ENCODE measurements at regions not wholly inside any gene's neighbourhood (a gene's known extent, or its start where the extent isn't known, plus 50 kb on each side); places are given as distances from the start of the nearest gene placed in this dataset.
A peak's percentile ranks its signal among the peaks of the same experiment; 100 is the strongest.

DNA sequence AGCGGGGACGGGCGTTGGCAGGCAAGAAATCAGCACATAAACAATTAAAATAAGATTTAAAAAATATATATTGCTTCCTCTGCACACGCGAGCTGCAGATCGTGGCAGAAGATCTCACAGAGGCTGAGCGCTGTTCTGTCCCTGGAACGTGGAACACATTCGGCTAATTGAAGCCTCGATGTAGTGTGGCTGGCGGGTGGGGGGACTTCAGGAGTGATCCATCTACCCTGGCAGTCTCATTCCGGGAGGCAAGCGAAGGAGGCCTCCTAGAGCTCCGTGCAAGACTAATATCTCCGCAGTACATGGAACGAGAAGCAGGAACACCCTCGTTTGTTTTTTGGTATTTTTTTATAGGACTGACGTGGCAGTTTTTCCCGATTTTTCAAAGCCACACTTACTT, 402.4 kb downstream of the MN1 start:
- H3K4me2 ChIP-seq (ENCODE audit: low read length) = no peak overlapping the region
- H3K36me3 ChIP-seq (ENCODE audit: insufficient read depth, low read length) = no peaks in the 10 kb centered on the region
- H3K27ac ChIP-seq (ENCODE audit: low read depth, low read length) = no peak overlapping the region
- no peaks in the 10 kb centered on the region for H3K9me3 ChIP-seq (ENCODE audit: insufficient read depth, low read depth, low read length)
- DNase-seq (ENCODE audit: low read depth) (no peak), FAIRE-seq (no peak)
- H4K20me1 ChIP-seq (ENCODE audit: insufficient read depth, low read length) = no peaks in the 10 kb centered on the region
- H3K79me2 ChIP-seq (ENCODE audit: insufficient read depth, low read length) = no peaks in the 10 kb centered on the region
- H3K4me3 ChIP-seq (ENCODE audit: insufficient read depth, low read depth, low read length) = no peak overlapping the region
- H2AFZ ChIP-seq (ENCODE audit: low read depth, low read length) = no peak overlapping the region
- Mint-ChIP-seq H3K27me3 (ENCODE audit: low read depth, unreplicated experiment) (peaks cover 6% of the 10 kb centered on the region), H3K36me3 (ENCODE audit: low read depth, unreplicated experiment) (no peaks in the 10 kb centered on the region), H3K4me3 (ENCODE audit: unreplicated experiment) (no peak overlapping the region), H3K9me3 (ENCODE audit: unreplicated experiment) (peaks cover 5% of the 10 kb centered on the region), H3K4me1 (ENCODE audit: low read depth, unreplicated experiment) (no peaks in the 10 kb centered on the region), H3K27ac (ENCODE audit: unreplicated experiment) (no peak overlapping the region)
- TF ChIP-seq CTCF (IDR thresholded peaks at IDR 0.05; ENCODE audit: insufficient read depth, low read depth, low read length) = no peak
- TF ChIP-seq EZH2 (IDR thresholded peaks at IDR 0.05; ENCODE audit: insufficient read depth, low read length) = no peak
- no peak overlapping the region for H3K9ac ChIP-seq (ENCODE audit: low read length)
- H3K27me3 ChIP-seq (ENCODE audit: insufficient read depth, low read length) = no peaks in the 10 kb centered on the region
- no peaks in the 10 kb centered on the region for H3K4me1 ChIP-seq (ENCODE audit: insufficient read depth, low read length)

GRCh38 chr22:27400811-27401210, 400.7 kb downstream of the MN1 start:
- Histone ChIP-seq H3K9ac (ENCODE audit: low read length) (no peak overlapping the region), H3K27ac (ENCODE audit: low read depth, low read length) (no peak overlapping the region), H2AFZ (ENCODE audit: low read depth, low read length) (no peak overlapping the region), H3K27me3 (ENCODE audit: insufficient read depth, low read length) (no peaks in the 10 kb centered on the region), H3K4me2 (ENCODE audit: low read length) (no peak overlapping the region), H3K9me3 (ENCODE audit: insufficient read depth, low read depth, low read length) (no peaks in the 10 kb centered on the region), H4K20me1 (ENCODE audit: insufficient read depth, low read length) (no peaks in the 10 kb centered on the region), H3K79me2 (ENCODE audit: insufficient read depth, low read length) (no peaks in the 10 kb centered on the region), H3K4me3 (ENCODE audit: insufficient read depth, low read depth, low read length) (no peak overlapping the region), H3K36me3 (ENCODE audit: insufficient read depth, low read length) (no peaks in the 10 kb centered on the region), H3K4me1 (ENCODE audit: insufficient read depth, low read length) (no peaks in the 10 kb centered on the region)
- FAIRE-seq (no peak), DNase-seq (ENCODE audit: low read depth) (no peak)
- H3K9me3 Mint-ChIP-seq (ENCODE audit: unreplicated experiment) = peaks cover 5% of the 10 kb centered on the region
- TF ChIP-seq EZH2 (IDR thresholded peaks at IDR 0.05; ENCODE audit: insufficient read depth, low read length) = no peak
- TF ChIP-seq CTCF (IDR thresholded peaks at IDR 0.05; ENCODE audit: insufficient read depth, low read depth, low read length) = no peak
- no peak overlapping the region for H3K27ac Mint-ChIP-seq (ENCODE audit: unreplicated experiment)
- H3K4me3 Mint-ChIP-seq (ENCODE audit: unreplicated experiment) = no peak overlapping the region
- peaks cover 6% of the 10 kb centered on the region for H3K27me3 Mint-ChIP-seq (ENCODE audit: low read depth, unreplicated experiment)
- no peaks in the 10 kb centered on the region for H3K36me3 Mint-ChIP-seq (ENCODE audit: low read depth, unreplicated experiment)
- no peaks in the 10 kb centered on the region for H3K4me1 Mint-ChIP-seq (ENCODE audit: low read depth, unreplicated experiment)

DNA sequence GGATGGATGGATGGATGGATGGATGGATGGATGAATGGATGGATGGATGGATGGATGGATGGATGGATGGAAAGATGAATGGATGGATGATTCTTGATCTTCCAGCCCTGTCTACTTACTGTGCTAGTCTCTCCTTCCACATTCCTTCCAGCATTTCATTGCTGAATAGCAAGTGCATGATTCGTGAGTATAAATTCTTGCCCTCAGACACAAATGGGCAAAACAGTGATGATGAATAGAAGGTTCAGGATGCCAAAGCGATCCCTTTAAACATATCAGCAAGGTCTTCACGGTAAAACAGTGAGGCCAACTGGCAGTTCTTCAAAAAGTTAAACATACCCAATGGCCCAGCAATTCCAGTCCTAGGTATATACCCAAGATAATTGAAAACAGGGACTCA, 400.2 kb downstream of the MN1 start:
- Histone ChIP-seq H3K4me1 (ENCODE audit: insufficient read depth, low read length) (no peaks in the 10 kb centered on the region), H3K9ac (ENCODE audit: low read length) (no peak overlapping the region), H3K36me3 (ENCODE audit: insufficient read depth, low read length) (no peaks in the 10 kb centered on the region), H3K4me2 (ENCODE audit: low read length) (no peak overlapping the region), H3K27ac (ENCODE audit: low read depth, low read length) (no peak overlapping the region), H3K79me2 (ENCODE audit: insufficient read depth, low read length) (no peaks in the 10 kb centered on the region), H3K27me3 (ENCODE audit: insufficient read depth, low read length) (no peaks in the 10 kb centered on the region), H3K9me3 (ENCODE audit: insufficient read depth, low read depth, low read length) (no peaks in the 10 kb centered on the region), H3K4me3 (ENCODE audit: insufficient read depth, low read depth, low read length) (no peak overlapping the region), H2AFZ (ENCODE audit: low read depth, low read length) (no peak overlapping the region), H4K20me1 (ENCODE audit: insufficient read depth, low read length) (no peaks in the 10 kb centered on the region)
- Mint-ChIP-seq H3K4me1 (ENCODE audit: low read depth, unreplicated experiment) (no peaks in the 10 kb centered on the region), H3K36me3 (ENCODE audit: low read depth, unreplicated experiment) (no peaks in the 10 kb centered on the region), H3K9me3 (ENCODE audit: unreplicated experiment) (peaks cover 5% of the 10 kb centered on the region), H3K4me3 (ENCODE audit: unreplicated experiment) (no peak overlapping the region), H3K27me3 (ENCODE audit: low read depth, unreplicated experiment) (peaks cover 6% of the 10 kb centered on the region), H3K27ac (ENCODE audit: unreplicated experiment) (no peak overlapping the region)
- peak; percentile 55 for FAIRE-seq
- TF ChIP-seq EZH2 (IDR thresholded peaks at IDR 0.05; ENCODE audit: insufficient read depth, low read length) (no peak), CTCF (IDR thresholded peaks at IDR 0.05; ENCODE audit: insufficient read depth, low read depth, low read length) (no peak)
- DNase-seq (ENCODE audit: low read depth) = peak; percentile 32

All from astrocyte (in vitro differentiated cells and primary cell).